Karpas-422 (cell line): ENCODE measurements at regions not wholly inside any gene's neighbourhood (a gene's known extent, or its start where the extent isn't known, plus 50 kb on each side); places are given as distances from the start of the nearest gene placed in this dataset.

Source experiments
- DNase-seq: peaks from one replicate; pipeline ENCODE4 v3.0.0-alpha.2; 2015
- H2AFZ ChIP-seq: fragments of 200-600 bp; sonication (generic); 2 replicates; pipeline ENCODE4 v1.6.1; 2014; ENCODE audit warnings: antibody characterized with exemption, low read length, mixed read lengths
- H3K27ac ChIP-seq: fragments of 200-600 bp; sonication (generic); 2 replicates; pipeline ENCODE4 v1.5.1; 2014; ENCODE audit warnings: mild to moderate bottlenecking, low read length, moderate library complexity
- H3K27me3 ChIP-seq: fragments of 200-600 bp; sonication (generic); 2 replicates; pipeline ENCODE4 v1.6.1; 2014; ENCODE audit warnings: low read length, mixed read lengths
- H3K36me3 ChIP-seq: fragments of 200-600 bp; sonication (generic); 2 replicates; pipeline ENCODE4 v1.6.1; 2014; ENCODE audit warnings: low read length, mixed read lengths; ENCODE audit not compliant: insufficient read depth
- H3K4me1 ChIP-seq: fragments of 200-600 bp; sonication (generic); 2 replicates; pipeline ENCODE4 v1.6.1; 2014; ENCODE audit warnings: mild to moderate bottlenecking, low read length, mixed read lengths
- H3K4me2 ChIP-seq: fragments of 200-600 bp; sonication (generic); 2 replicates; pipeline ENCODE4 v1.6.1; 2014; ENCODE audit warnings: low read length, low read depth, mild to moderate bottlenecking; ENCODE audit not compliant: poor library complexity, severe bottlenecking
- H3K4me3 ChIP-seq: fragments of 200-600 bp; sonication (generic); 2 replicates; pipeline ENCODE4 v1.5.1; 2014; ENCODE audit warnings: mild to moderate bottlenecking, antibody characterized with exemption, low read length, mixed read lengths
- H3K79me2 ChIP-seq: fragments of 200-600 bp; sonication (generic); 2 replicates; pipeline ENCODE4 v1.6.1; 2014; ENCODE audit warnings: mild to moderate bottlenecking, low read length, mixed read lengths
- H3K9ac ChIP-seq: fragments of 200-600 bp; sonication (generic); 2 replicates; pipeline ENCODE4 v1.6.0; 2014; ENCODE audit warnings: low read length
- H3K9me2 ChIP-seq: fragments of 200-600 bp; sonication (generic), shearing (Covaris generic); replicated peaks from 2 replicates; pipeline ENCODE4 v1.6.0; 2014; ENCODE audit warnings: mild to moderate bottlenecking, low read length, moderate library complexity; ENCODE audit not compliant: insufficient read depth
- H3K9me3 ChIP-seq: fragments of 300-700, 200-600 bp; sonication (generic); 2 replicates; pipeline ENCODE4 v1.6.1; 2014; ENCODE audit warnings: low read length, mixed read lengths
- H4K20me1 ChIP-seq: fragments of 200-600 bp; sonication (generic); 2 replicates; pipeline ENCODE4 v1.6.1; 2014; ENCODE audit warnings: mild to moderate bottlenecking, antibody characterized with exemption, low read length, low read depth; ENCODE audit not compliant: insufficient read depth

GRCh38 chr3:152891678-152892077 lies 56.7 kb downstream of the P2RY1 start:
- Histone ChIP-seq H2AFZ (no peak overlapping the region), H3K9me2 (no peaks in the 10 kb centered on the region), H4K20me1 (no peaks in the 10 kb centered on the region), H3K9me3 (no peaks in the 10 kb centered on the region), H3K4me1 (no peaks in the 10 kb centered on the region), H3K79me2 (no peaks in the 10 kb centered on the region), H3K27me3 (no peaks in the 10 kb centered on the region), H3K4me3 (no peak overlapping the region), H3K27ac (no peak overlapping the region), H3K36me3 (no peaks in the 10 kb centered on the region), H3K4me2 (no peak overlapping the region), H3K9ac (no peak overlapping the region)
- no peak for DNase-seq

- Histone ChIP-seq H3K9me3 (no peaks in the 10 kb centered on the region), H3K79me2 (no peaks in the 10 kb centered on the region), H3K9ac (no peak overlapping the region), H3K4me3 (no peak overlapping the region), H3K27ac (no peak overlapping the region), H3K4me1 (no peaks in the 10 kb centered on the region), H3K9me2 (no peaks in the 10 kb centered on the region), H3K36me3 (no peaks in the 10 kb centered on the region), H2AFZ (no peak overlapping the region), H3K27me3 (no peaks in the 10 kb centered on the region), H3K4me2 (no peak overlapping the region), H4K20me1 (no peaks in the 10 kb centered on the region)
- DNase-seq = no peak
Measured at GRCh38 chr3:152892446-152892845, 57.5 kb downstream of the P2RY1 start.

- Histone ChIP-seq H3K9me3 (no peaks in the 10 kb centered on the region), H3K79me2 (no peaks in the 10 kb centered on the region), H3K9ac (no peak overlapping the region), H2AFZ (no peak overlapping the region), H3K4me2 (no peak overlapping the region), H3K4me1 (no peaks in the 10 kb centered on the region), H3K36me3 (no peaks in the 10 kb centered on the region), H3K9me2 (no peaks in the 10 kb centered on the region), H3K4me3 (no peak overlapping the region), H3K27me3 (no peaks in the 10 kb centered on the region), H3K27ac (no peak overlapping the region), H4K20me1 (no peaks in the 10 kb centered on the region)
- no peak for DNase-seq
Measured at GRCh38 chr3:152893647-152894046, 58.7 kb downstream of the P2RY1 start.

GRCh38 chr3:152899306-152899705 lies 64.4 kb downstream of the P2RY1 start:
- Histone ChIP-seq H3K9me2 (no peaks in the 10 kb centered on the region), H3K27me3 (no peaks in the 10 kb centered on the region), H3K4me1 (no peaks in the 10 kb centered on the region), H4K20me1 (no peaks in the 10 kb centered on the region), H3K9me3 (no peaks in the 10 kb centered on the region), H2AFZ (no peak overlapping the region), H3K4me2 (no peak overlapping the region), H3K9ac (no peak overlapping the region), H3K79me2 (no peaks in the 10 kb centered on the region), H3K36me3 (no peaks in the 10 kb centered on the region), H3K4me3 (no peak overlapping the region), H3K27ac (no peak overlapping the region)
- no peak for DNase-seq

- Histone ChIP-seq H3K4me2 (no peak overlapping the region), H3K9me2 (no peaks in the 10 kb centered on the region), H3K4me3 (no peak overlapping the region), H3K36me3 (no peaks in the 10 kb centered on the region), H3K79me2 (no peaks in the 10 kb centered on the region), H3K9ac (no peak overlapping the region), H3K4me1 (no peaks in the 10 kb centered on the region), H3K27me3 (no peaks in the 10 kb centered on the region), H2AFZ (no peak overlapping the region), H4K20me1 (no peaks in the 10 kb centered on the region), H3K9me3 (no peaks in the 10 kb centered on the region), H3K27ac (no peak overlapping the region)
- DNase-seq = no peak
Measured at GRCh38 chr3:152902141-152902669, 67.3 kb downstream of the P2RY1 start.

GRCh38 chr3:152905631-152906030 lies 70.7 kb downstream of the P2RY1 start:
- no peak overlapping the region for H2AFZ ChIP-seq
- H3K4me1 ChIP-seq = no peaks in the 10 kb centered on the region
- H3K79me2 ChIP-seq = no peaks in the 10 kb centered on the region
- no peaks in the 10 kb centered on the region for H3K36me3 ChIP-seq
- no peaks in the 10 kb centered on the region for H3K9me3 ChIP-seq
- no peak overlapping the region for H3K4me2 ChIP-seq
- DNase-seq = no peak
- H3K9ac ChIP-seq = no peak overlapping the region
- H4K20me1 ChIP-seq = no peaks in the 10 kb centered on the region
- no peaks in the 10 kb centered on the region for H3K27me3 ChIP-seq
- H3K9me2 ChIP-seq = no peaks in the 10 kb centered on the region
- no peak overlapping the region for H3K4me3 ChIP-seq
- no peak overlapping the region for H3K27ac ChIP-seq

GRCh38 chr3:152909180-152909883 lies 74.4 kb downstream of the P2RY1 start:
- Histone ChIP-seq H3K27ac (no peak overlapping the region), H3K4me3 (no peak overlapping the region), H3K36me3 (no peaks in the 10 kb centered on the region), H3K9me3 (no peaks in the 10 kb centered on the region), H3K79me2 (no peaks in the 10 kb centered on the region), H3K9me2 (no peaks in the 10 kb centered on the region), H4K20me1 (no peaks in the 10 kb centered on the region), H2AFZ (no peak overlapping the region), H3K4me1 (no peaks in the 10 kb centered on the region), H3K27me3 (no peaks in the 10 kb centered on the region), H3K4me2 (no peak overlapping the region), H3K9ac (no peak overlapping the region)
- no peak for DNase-seq

GRCh38 chr3:152910211-152910610 lies 75.3 kb downstream of the P2RY1 start:
- H3K79me2 ChIP-seq = no peaks in the 10 kb centered on the region
- no peak for DNase-seq
- no peaks in the 10 kb centered on the region for H3K27me3 ChIP-seq
- no peak overlapping the region for H3K4me2 ChIP-seq
- H3K27ac ChIP-seq = no peak overlapping the region
- no peaks in the 10 kb centered on the region for H3K4me1 ChIP-seq
- no peak overlapping the region for H3K9ac ChIP-seq
- H3K36me3 ChIP-seq = no peaks in the 10 kb centered on the region
- H3K9me3 ChIP-seq = no peaks in the 10 kb centered on the region
- no peaks in the 10 kb centered on the region for H4K20me1 ChIP-seq
- no peak overlapping the region for H2AFZ ChIP-seq
- H3K4me3 ChIP-seq = no peak overlapping the region
- no peaks in the 10 kb centered on the region for H3K9me2 ChIP-seq
